NCI-H226 (cell line): ENCODE measurements at regions not wholly inside any gene's neighbourhood (a gene's known extent, or its start where the extent isn't known, plus 50 kb on each side); places are given as distances from the start of the nearest gene placed in this dataset.
"Not testable (repeated sequence)": the region's sequence is repeated elsewhere in the genome, so short reads cannot be mapped to it uniquely, and the experiment has no call there.

Source experiments
- DNase-seq: peaks from one replicate; pipeline ENCODE4 v3.0.0-alpha.2; 2015

DNA sequence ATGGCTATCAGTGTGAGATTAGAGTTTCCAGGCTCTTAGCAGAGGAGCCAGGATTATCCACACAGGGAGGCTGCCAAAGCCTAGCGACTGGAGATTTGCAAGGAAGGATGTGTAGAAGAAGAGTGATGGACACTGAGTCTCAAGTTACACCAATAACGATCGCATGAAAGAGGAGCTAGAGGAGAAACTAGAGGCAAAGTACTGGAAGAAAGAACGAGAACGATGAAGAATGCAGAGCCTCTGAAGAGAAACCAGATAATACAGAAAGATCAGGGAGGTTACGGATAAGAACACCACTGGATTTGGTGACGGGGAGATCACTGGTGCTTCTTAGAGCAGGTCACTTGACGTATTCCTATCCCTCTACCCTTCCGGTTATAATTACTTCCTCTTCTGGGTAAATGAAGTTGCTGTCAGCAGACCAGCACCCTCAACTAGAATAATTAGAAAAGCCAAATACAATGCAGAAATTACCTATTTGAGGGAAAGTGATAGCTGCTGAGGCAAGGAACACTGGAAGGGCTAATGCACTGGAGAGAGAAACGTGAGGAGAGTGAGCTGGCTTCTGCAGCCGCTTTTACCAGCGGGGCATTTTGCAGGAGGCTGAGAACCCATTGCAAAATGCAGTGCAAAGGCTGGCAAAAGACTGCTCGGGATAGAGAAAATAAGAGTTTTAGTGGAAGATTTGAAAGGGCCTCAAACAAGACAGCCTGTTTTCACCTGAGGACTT lies 93.1 kb upstream of the HIF1A start:
- no peak for DNase-seq

GRCh38 chr14:61602733-61603077 lies 92.6 kb upstream of the HIF1A start:
- DNase-seq, result no peak

DNA sequence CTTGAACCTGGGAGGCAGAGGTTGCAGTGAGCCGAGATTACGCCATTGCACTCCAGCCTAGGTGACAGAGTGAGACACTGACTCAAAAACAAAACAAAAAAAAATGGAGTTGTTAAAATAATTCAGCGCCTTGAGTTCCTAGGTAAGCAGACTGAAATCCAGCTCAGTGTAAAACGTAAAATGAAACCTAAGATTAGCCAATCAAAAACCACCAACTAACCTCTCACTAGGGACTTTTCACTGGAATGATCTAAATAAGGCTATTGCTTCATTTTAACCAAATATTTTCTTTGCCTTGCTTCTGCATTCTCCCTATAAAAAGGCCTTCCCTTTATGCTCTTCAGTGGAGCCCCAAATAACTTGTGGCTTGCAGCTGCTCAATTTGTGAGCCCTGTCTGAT lies 91.6 kb upstream of the HIF1A start:
- DNase-seq, result no peak

DNA sequence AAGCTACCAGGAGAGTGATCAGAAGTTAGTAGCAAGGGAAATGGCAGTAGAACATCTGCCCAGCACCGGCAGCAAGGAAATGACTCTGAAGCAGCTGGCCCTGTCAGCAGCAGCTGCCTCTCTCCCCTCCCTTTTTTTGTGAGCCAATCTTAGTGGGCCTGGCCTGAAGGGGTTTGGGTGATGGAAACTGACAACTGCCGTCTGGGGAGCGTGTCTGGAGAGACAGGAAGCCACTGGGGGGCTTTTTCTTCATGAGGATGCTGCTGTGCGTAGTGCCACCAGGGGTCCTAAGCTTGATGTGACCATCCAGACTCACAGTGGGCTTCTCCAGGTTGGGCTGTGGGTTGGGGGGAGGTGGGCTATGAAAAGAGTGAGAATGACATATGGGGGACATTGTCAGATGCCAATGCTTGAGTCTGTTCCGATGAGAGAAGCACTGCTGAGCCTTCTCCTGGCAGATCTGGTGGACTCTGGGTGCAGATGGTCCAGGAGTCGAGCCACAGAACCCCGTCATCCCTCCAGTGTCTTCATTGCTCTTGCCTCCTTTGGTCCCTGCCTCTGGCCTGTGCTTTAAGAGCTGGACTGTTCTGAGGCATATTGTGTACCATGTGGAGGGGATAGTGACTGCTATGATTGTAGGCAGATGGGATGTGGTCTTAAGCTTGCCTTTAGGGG lies 87.6 kb upstream of the HIF1A start:
- no peak for DNase-seq

DNA sequence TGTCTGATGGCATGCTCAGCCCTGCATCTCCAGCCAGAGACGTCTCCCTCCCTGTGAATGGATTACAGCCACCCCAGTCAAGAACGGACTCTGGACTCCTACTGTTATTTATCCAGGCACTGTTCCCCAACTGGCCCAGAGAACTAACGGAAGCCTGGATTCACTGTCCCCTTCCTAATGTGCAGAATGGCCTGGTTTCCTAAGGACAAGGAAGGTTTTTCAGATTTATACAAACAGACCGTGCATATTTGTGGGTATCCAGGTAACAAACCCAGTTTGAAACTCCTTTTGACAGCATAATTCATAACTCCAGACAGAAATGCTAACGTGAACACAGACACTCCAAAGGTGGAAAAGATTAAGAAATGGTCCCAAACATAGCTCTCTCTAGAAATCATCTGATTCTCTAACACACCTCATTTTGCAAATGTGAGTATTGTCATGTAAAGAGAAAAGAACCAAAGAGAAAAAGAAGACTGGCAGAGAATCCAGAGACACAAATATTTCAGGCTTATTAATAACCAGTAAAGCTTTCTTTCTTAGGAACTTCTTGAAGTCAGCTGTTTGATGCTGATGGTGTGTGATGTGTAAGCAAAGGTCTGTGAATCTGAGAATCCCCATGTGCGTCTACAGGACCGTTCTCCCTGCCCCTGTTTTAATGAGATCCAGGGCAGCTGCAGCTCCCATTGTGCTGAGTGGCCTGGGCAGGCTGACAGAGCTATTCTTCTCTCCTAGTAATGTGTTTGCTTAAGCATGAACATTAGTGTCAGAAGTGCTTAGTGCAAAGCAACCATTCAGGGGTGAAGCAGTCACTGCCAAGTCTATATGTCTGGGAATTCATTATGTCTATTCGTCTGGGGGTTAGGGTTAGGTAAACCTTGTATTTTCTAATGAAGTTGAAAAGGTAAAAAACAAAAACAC lies 86.8 kb upstream of the HIF1A start:
- no peak for DNase-seq

- DNase-seq, result no peak
These were observed 86.0 kb upstream of the HIF1A start for GRCh38 chr14:61609191-61609843.

- no peak for DNase-seq
These were observed 85.4 kb upstream of the HIF1A start for GRCh38 chr14:61609884-61610283.

GRCh38 chr14:61610900-61611299 lies 84.4 kb upstream of the HIF1A start:
- no peak for DNase-seq

- DNase-seq, result no peak
These were observed 83.3 kb upstream of the HIF1A start for GRCh38 chr14:61611880-61612630.

DNA sequence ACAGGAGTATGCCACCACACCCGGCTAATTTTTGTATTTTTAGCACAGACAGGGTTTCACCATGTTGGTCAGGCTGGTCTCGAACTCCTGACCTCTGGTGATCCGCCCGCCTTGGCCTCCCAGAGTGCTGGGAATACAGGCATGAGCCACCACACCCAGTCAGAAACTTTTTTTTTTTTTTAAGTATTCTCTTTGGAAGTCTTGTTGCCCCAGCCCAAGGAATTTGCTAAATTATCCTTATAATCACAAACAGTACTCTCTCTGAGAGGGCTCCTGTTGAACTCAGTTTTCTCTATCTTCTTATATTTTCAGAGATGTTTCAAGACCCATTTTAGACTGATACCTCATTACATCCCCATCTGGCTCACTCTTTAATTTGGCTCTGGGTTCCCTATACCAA lies 82.3 kb upstream of the HIF1A start:
- not testable (repeated sequence) for DNase-seq

DNA sequence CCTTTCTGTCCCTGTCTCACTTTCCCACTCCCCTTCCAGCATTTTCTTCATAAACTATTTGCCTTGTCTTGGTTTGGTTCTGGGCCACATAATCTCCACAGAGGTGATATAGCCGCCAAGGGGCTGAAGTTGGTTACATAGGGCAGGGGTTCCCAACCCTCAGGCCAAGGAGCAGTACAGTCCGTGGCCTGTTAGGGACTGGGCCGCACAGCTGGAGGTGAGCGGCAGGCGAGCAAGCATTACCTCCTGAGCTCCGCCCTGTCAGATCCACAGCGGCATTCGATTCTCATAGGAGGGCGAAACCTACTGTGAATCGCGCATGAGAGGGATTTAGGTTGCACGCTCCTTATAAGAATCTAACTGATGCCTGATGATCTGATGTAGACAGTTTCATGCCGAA lies 80.6 kb upstream of the HIF1A start:
- no peak for DNase-seq

- peak; percentile 69 for DNase-seq
These were observed 79.4 kb upstream of the HIF1A start for GRCh38 chr14:61615743-61616523.

DNA sequence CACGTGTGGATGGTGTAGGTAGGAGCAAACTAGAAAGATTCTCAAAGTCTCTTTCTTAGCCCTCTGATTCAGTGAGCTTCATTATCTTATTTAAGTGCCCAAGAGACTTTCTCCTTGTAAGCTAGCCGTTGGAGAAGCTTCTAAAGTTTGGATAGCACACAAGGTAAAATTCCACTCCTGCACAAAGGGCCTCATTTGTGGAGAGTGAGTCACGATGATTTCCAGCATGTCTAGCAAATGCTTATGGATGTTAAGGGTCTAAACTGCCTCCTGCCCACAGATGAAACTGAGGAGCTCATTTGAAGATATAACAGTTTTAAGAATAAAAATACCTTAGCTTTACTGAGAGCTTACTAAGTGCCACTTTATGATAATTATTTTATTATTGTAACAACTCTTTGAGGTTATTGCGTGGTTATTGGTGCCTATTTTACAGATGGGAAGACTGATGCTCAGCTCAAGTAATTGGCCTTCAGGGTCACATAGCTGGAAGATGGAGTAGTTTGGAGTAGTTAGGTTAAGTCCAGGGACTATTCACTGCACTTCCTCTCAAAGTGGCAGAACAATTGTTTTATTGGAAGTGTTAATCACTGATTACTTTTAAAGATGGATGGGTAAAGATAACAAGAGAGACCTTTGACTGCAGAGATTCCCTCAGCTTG lies 78.7 kb upstream of the HIF1A start:
- DNase-seq, result peak; percentile 80

- DNase-seq, result no peak
These were observed 76.9 kb upstream of the HIF1A start for GRCh38 chr14:61618448-61618847.

DNA sequence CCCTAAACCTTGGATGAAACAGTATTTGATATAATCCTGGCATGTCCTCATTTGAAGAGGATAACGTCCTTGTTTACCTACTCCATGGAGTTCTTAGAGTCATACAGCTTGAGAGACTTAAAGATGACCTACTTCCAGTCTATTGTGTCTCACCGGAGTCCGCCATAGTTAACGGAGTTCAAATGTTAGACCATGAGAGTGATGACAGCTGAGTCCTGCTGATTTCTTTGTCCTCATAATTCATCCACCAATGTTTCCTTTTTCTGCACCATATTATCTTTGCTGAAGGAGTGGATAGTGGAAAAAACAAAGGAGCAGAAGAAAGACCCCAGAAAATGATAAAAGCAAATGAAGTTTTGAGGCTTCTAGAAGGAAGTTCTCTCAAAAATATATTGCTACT lies 75.8 kb upstream of the HIF1A start:
- no peak for DNase-seq

DNA sequence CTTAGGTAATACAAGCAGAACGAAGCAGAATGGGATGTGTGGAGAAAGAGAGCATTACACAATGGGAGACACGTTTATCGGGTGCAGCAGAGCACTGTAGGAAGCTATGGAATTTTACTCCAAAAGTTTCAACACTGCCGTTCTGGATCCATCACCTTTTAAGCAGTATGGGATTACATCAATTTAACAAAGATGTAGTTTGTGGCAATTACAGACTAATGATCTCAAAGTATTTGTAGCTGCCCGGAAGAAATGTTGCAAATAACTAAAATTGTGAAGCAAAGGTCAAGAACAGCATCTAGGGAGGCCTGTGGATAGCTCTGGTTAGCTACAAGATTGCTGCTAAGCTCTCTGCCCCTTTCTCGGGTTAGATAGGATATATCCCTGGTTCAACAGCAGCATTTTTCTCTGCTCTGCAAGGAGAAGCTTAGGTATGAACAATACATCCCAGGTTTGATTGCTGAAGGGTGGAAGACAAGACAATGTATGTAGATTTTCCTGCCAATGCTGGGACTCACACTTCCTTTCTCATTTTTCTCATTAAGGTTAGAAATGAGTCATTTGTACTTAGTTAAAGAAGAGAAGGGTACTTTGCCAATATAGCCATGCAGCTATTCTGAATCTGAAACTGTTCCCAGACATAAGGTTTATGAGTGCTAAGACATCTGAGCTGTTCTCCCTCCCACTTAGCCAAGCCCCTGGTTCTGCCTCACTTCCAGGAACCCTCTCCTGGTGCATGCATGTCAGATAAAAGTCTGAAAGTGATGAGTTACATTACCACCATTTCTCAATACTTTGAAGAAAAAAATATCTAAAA lies 75.0 kb upstream of the HIF1A start:
- peak; percentile 74 for DNase-seq

- no peak for DNase-seq
These were observed 73.9 kb upstream of the HIF1A start for GRCh38 chr14:61621444-61621843.

DNA sequence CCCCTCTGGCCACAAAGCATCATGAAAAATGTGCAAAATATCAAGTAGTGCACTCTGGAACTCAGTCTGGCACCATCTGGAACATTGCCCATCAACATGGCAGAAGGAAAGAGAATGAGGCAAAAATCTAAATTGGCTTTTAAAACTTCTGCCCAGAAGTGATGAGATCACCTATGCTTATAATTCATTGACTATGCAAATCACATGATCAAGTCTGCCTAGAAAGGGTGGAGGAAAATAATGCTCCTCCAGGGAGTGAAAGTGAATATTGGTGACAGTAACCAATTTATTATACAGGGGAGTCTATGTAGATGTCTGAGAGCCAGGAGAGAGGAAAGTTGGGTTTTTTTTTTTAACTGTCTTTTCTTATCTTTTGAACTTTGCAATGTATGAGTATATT lies 73.3 kb upstream of the HIF1A start:
- DNase-seq, result no peak

DNA sequence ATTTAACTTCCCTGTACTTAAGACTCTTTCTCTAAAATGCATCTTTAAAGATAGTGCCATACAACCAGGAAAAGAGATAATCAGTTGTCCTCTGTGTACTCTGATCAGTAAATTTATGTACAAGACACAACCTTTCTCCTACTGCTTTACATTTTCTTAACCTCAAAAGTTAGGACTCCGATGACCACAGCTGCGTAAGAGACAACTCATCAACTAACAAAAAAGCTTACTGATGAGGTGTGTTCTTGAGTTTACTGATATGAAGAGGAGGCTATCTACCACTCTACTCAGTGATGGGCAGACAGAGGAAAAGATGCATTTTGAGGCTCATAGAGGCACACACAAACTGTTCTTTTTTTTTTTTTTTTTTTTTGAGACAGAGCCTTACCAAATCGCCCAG lies 71.4 kb upstream of the HIF1A start:
- no peak for DNase-seq

DNA sequence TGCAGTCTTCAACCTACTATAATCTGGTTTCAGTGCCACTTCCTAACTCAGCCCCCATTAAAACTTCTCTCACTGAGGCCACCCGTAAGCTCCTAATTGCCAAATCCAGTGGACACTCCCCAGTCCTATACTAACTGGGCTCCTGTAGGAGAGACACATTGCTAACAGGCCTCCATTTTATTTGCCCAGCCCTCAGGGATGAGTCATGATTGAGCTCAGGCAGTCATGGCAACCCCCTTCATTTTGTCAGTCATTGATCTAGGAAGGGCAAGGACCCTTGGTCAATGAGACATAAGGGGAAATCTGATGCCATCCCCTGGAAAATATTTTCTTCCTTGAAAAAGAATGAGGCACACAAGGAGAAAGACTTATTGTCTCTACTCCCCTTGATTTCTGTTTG lies 70.1 kb upstream of the HIF1A start:
- DNase-seq, result peak; percentile 20
